ENCODE measurements at regions not wholly inside any gene's neighbourhood (a gene's known extent, or its start where the extent isn't known, plus 50 kb on each side); places are given as distances from the start of the nearest gene placed in this dataset.

GRCh38 chr18:29644276-29644675 lies 1398.3 kb downstream of the DSC3 start:
- Histone ChIP-seq H3K4me3 (no peak overlapping the region), H3K9me3 (no peaks in the 10 kb centered on the region), H3K27me3 (no peaks in the 10 kb centered on the region), H3K36me3 (no peaks in the 10 kb centered on the region), H3K4me1 (no peaks in the 10 kb centered on the region), H3K27ac (no peak overlapping the region)
- TF ChIP-seq, protein P1, sequence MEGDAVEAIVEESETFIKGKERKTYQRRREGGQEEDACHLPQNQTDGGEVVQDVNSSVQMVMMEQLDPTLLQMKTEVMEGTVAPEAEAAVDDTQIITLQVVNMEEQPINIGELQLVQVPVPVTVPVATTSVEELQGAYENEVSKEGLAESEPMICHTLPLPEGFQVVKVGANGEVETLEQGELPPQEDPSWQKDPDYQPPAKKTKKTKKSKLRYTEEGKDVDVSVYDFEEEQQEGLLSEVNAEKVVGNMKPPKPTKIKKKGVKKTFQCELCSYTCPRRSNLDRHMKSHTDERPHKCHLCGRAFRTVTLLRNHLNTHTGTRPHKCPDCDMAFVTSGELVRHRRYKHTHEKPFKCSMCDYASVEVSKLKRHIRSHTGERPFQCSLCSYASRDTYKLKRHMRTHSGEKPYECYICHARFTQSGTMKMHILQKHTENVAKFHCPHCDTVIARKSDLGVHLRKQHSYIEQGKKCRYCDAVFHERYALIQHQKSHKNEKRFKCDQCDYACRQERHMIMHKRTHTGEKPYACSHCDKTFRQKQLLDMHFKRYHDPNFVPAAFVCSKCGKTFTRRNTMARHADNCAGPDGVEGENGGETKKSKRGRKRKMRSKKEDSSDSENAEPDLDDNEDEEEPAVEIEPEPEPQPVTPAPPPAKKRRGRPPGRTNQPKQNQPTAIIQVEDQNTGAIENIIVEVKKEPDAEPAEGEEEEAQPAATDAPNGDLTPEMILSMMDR (IDR thresholded peaks at IDR 0.05), result no peak
- TF ChIP-seq POLR2A (IDR thresholded peaks at IDR 0.05), result no peak
- intact Hi-C loops (cut with DNase I; ENCODE audit: low total_unique reads), result no loop called here
- DNase-seq, result no peak

DNA sequence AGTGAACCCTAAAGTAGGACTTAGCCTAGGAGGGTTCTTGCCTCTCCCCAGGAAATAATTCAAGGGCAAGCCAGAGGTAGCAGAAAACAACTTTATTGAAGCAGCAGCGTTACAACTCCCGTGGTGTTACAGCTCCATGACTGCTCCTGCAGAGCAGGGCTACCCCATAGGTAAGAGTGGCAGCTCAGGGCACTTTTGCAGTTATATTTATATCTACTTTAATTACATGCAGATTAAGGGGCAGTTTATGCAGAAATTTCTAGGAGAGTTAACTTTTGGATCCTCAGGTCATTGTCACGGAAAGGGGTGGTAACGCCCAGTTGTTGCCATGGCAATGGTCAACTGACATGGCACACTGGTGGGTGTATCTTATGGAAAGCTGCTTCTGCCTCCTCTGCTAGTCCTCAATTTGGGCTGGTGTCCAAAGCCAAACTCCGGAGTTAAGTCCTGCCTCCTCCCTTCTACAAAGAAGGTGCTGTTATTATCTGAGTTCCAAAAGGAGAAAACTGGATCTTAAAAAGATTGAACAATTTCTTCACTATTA lies 1413.0 kb downstream of the DSC3 start:
- TF ChIP-seq, protein P1 (IDR thresholded peaks at IDR 0.05), result no peak
- TF ChIP-seq POLR2A (IDR thresholded peaks at IDR 0.05), result no peak
- Histone ChIP-seq H3K27ac (no peak overlapping the region), H3K27me3 (no peaks in the 10 kb centered on the region), H3K4me1 (no peaks in the 10 kb centered on the region), H3K9me3 (no peaks in the 10 kb centered on the region), H3K4me3 (no peak overlapping the region), H3K36me3 (no peaks in the 10 kb centered on the region)
- intact Hi-C loops (cut with DNase I; ENCODE audit: low total_unique reads), result no loop called here
- DNase-seq, result no peak

DNA sequence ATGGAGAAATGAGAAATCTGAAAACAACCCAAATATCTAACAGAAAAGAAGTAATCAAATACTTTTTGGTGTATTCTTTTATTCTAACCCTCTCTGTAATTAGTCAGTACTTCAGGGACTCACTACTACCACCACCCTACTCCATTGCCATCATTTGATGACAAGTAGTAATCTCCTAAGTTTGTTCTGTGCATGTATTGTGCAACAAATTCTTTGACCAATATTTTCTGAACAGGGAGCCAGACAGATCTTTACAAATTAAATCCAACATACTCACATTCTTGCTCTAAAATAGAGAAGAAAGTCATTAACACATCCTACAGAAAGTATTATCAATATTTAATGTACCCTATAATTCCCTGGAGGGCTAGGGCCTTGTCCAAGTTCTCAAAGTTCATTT lies 1416.4 kb downstream of the DSC3 start:
- intact Hi-C loops (cut with DNase I; ENCODE audit: low total_unique reads), result no loop called here
- Histone ChIP-seq H3K27ac (no peak overlapping the region), H3K27me3 (no peaks in the 10 kb centered on the region), H3K4me1 (no peaks in the 10 kb centered on the region), H3K9me3 (no peaks in the 10 kb centered on the region), H3K36me3 (no peaks in the 10 kb centered on the region), H3K4me3 (no peak overlapping the region)
- DNase-seq, result no peak
- TF ChIP-seq, protein P1 (IDR thresholded peaks at IDR 0.05), result no peak
- TF ChIP-seq POLR2A (IDR thresholded peaks at IDR 0.05), result no peak

DNA sequence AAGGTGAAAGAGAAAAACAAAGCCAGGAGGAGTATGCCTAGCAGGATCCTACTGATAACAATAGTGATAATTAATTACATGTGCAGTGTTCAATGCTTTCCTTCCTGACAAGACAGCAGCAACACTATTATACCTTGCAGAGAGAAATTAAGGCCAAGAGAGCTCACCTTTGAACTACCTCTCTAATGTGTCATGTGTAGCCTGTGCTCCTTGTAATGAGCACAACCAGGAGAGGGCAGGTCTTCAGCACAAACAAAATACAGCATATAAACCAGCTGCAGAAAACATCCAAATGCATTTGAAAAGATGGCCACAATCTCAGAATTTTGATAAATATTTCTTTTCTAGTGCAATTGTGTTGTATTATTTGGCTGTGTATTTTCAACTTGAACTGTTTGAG lies 1425.7 kb downstream of the DSC3 start:
- Histone ChIP-seq H3K27me3 (no peaks in the 10 kb centered on the region), H3K36me3 (no peaks in the 10 kb centered on the region), H3K27ac (no peak overlapping the region), H3K4me1 (no peaks in the 10 kb centered on the region), H3K9me3 (no peaks in the 10 kb centered on the region), H3K4me3 (no peak overlapping the region)
- DNase-seq, result no peak
- intact Hi-C loops (cut with DNase I; ENCODE audit: low total_unique reads), result no loop called here
- TF ChIP-seq, protein P1 (IDR thresholded peaks at IDR 0.05), result no peak
- no peak for TF ChIP-seq POLR2A (IDR thresholded peaks at IDR 0.05)

DNA sequence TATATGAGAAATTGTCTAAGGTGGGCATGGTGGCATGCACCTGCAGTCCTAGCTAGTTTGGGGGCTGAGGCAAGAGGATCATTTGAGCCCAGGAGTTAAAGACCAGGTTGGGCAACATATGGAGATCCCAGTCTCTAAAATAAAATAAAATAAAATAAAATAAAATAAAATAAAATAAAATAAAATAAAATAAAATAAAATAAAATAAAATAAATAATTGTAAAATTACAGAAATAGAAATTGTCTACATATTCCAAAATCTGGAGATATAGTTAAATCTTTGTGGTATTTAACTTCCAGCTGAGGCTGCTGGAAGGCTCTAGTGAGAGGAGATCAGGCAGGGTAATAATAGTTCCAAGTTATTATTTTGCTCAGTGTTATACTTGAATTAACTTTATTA lies 1432.1 kb upstream of the CDH2 start:
- H3K9me3 ChIP-seq, result no peaks in the 10 kb centered on the region
- no peak for TF ChIP-seq POLR2A (IDR thresholded peaks at IDR 0.05)
- TF ChIP-seq, protein P1 (IDR thresholded peaks at IDR 0.05), result no peak
- no peak overlapping the region for H3K27ac ChIP-seq
- intact Hi-C loops (cut with DNase I; ENCODE audit: low total_unique reads), result no loop called here
- no peaks in the 10 kb centered on the region for H3K36me3 ChIP-seq
- no peaks in the 10 kb centered on the region for H3K27me3 ChIP-seq
- no peak overlapping the region for H3K4me3 ChIP-seq
- no peak for DNase-seq
- H3K4me1 ChIP-seq, result no peaks in the 10 kb centered on the region

Data from uterus (tissue), 3 donors.